ENCODE measurements at regions not wholly inside any gene's neighbourhood (a gene's known extent, or its start where the extent isn't known, plus 50 kb on each side); places are given as distances from the start of the nearest gene placed in this dataset.

- Mint-ChIP-seq H3K4me3 (no peak overlapping the region), H3K27ac (no peak overlapping the region), H3K4me1 (no peaks in the 10 kb centered on the region), H3K27me3 (no peaks in the 10 kb centered on the region), H3K9me3 (no peaks in the 10 kb centered on the region), H3K36me3 (no peaks in the 10 kb centered on the region)
Observed at GRCh38 chr14:73800970-73801515, 50.6 kb upstream of the PTGR2 start.

GRCh38 chr14:73797543-73798265 is 53.9 kb upstream of the PTGR2 start:
- Mint-ChIP-seq H3K36me3 (no peaks in the 10 kb centered on the region), H3K4me1 (no peaks in the 10 kb centered on the region), H3K9me3 (no peaks in the 10 kb centered on the region), H3K4me3 (no peak overlapping the region), H3K27me3 (no peaks in the 10 kb centered on the region), H3K27ac (no peak overlapping the region)

GRCh38 chr14:73796893-73797542 is 54.6 kb upstream of the PTGR2 start:
- H3K27ac Mint-ChIP-seq, result no peak overlapping the region
- no peaks in the 10 kb centered on the region for H3K36me3 Mint-ChIP-seq
- no peaks in the 10 kb centered on the region for H3K9me3 Mint-ChIP-seq
- H3K27me3 Mint-ChIP-seq, result no peaks in the 10 kb centered on the region
- no peaks in the 10 kb centered on the region for H3K4me1 Mint-ChIP-seq
- no peak overlapping the region for H3K4me3 Mint-ChIP-seq

GRCh38 chr14:73796415-73796814 is 55.2 kb upstream of the PTGR2 start:
- H3K9me3 Mint-ChIP-seq, result no peaks in the 10 kb centered on the region
- H3K27me3 Mint-ChIP-seq, result no peaks in the 10 kb centered on the region
- no peak overlapping the region for H3K27ac Mint-ChIP-seq
- no peaks in the 10 kb centered on the region for H3K4me1 Mint-ChIP-seq
- no peak overlapping the region for H3K4me3 Mint-ChIP-seq
- no peaks in the 10 kb centered on the region for H3K36me3 Mint-ChIP-seq

GRCh38 chr14:73795974-73796373 is 55.7 kb upstream of the PTGR2 start:
- Mint-ChIP-seq H3K4me1 (no peaks in the 10 kb centered on the region), H3K27me3 (no peaks in the 10 kb centered on the region), H3K9me3 (no peaks in the 10 kb centered on the region), H3K4me3 (no peak overlapping the region), H3K36me3 (no peaks in the 10 kb centered on the region), H3K27ac (no peak overlapping the region)

GRCh38 chr14:73795466-73795865 is 56.2 kb upstream of the PTGR2 start:
- H3K9me3 Mint-ChIP-seq, result no peaks in the 10 kb centered on the region
- no peaks in the 10 kb centered on the region for H3K4me1 Mint-ChIP-seq
- H3K27me3 Mint-ChIP-seq, result no peaks in the 10 kb centered on the region
- H3K4me3 Mint-ChIP-seq, result no peak overlapping the region
- no peak overlapping the region for H3K27ac Mint-ChIP-seq
- H3K36me3 Mint-ChIP-seq, result no peaks in the 10 kb centered on the region

GRCh38 chr14:73794146-73794545 is 57.5 kb upstream of the PTGR2 start:
- Mint-ChIP-seq H3K27ac (no peak overlapping the region), H3K36me3 (no peaks in the 10 kb centered on the region), H3K27me3 (no peaks in the 10 kb centered on the region), H3K4me1 (peaks cover 11% of the 10 kb centered on the region), H3K9me3 (no peaks in the 10 kb centered on the region), H3K4me3 (no peak overlapping the region)

- Mint-ChIP-seq H3K4me1 (peaks cover 28% of the 10 kb centered on the region), H3K4me3 (no peak overlapping the region), H3K9me3 (no peaks in the 10 kb centered on the region), H3K36me3 (no peaks in the 10 kb centered on the region), H3K27me3 (no peaks in the 10 kb centered on the region), H3K27ac (no peak overlapping the region)
Observed at GRCh38 chr14:73792481-73792880, 59.1 kb upstream of the PTGR2 start.

- Mint-ChIP-seq H3K36me3 (no peaks in the 10 kb centered on the region), H3K27me3 (no peaks in the 10 kb centered on the region), H3K4me3 (no peak overlapping the region), H3K9me3 (no peaks in the 10 kb centered on the region), H3K27ac (no peak overlapping the region), H3K4me1 (peaks cover 42% of the 10 kb centered on the region)
Observed at GRCh38 chr14:73789989-73790581, 61.5 kb upstream of the PTGR2 start.

GRCh38 chr14:73788701-73789551 is 62.7 kb upstream of the PTGR2 start:
- Mint-ChIP-seq H3K4me1 (peaks cover 53% of the 10 kb centered on the region), H3K9me3 (no peaks in the 10 kb centered on the region), H3K27ac (peak overlapping the region; percentile 96), H3K36me3 (no peaks in the 10 kb centered on the region), H3K4me3 (peak overlapping the region; percentile 93), H3K27me3 (no peaks in the 10 kb centered on the region)

- Mint-ChIP-seq H3K36me3 (no peaks in the 10 kb centered on the region), H3K27ac (peak overlapping the region; percentile 96), H3K4me1 (peaks cover 60% of the 10 kb centered on the region), H3K9me3 (no peaks in the 10 kb centered on the region), H3K27me3 (no peaks in the 10 kb centered on the region), H3K4me3 (peak overlapping the region; percentile 93)
Observed at GRCh38 chr14:73788317-73788598, 63.4 kb upstream of the PTGR2 start.

GRCh38 chr14:73787486-73788316 is 63.9 kb upstream of the PTGR2 start:
- no peaks in the 10 kb centered on the region for H3K36me3 Mint-ChIP-seq
- peak overlapping the region; percentile 93 for H3K4me3 Mint-ChIP-seq
- H3K27ac Mint-ChIP-seq, result peak overlapping the region; percentile 96
- H3K9me3 Mint-ChIP-seq, result no peaks in the 10 kb centered on the region
- H3K4me1 Mint-ChIP-seq, result peaks cover 65% of the 10 kb centered on the region
- no peaks in the 10 kb centered on the region for H3K27me3 Mint-ChIP-seq

- Mint-ChIP-seq H3K27me3 (no peaks in the 10 kb centered on the region), H3K9me3 (no peaks in the 10 kb centered on the region), H3K36me3 (no peaks in the 10 kb centered on the region), H3K4me3 (peak overlapping the region; percentile 97), H3K27ac (peak overlapping the region; percentile 98), H3K4me1 (peaks cover 69% of the 10 kb centered on the region)
Observed at GRCh38 chr14:73786636-73787485, 64.8 kb upstream of the PTGR2 start.
